GM12878 (cell line): ENCODE measurements at regions not wholly inside any gene's neighbourhood (a gene's known extent, or its start where the extent isn't known, plus 50 kb on each side); places are given as distances from the start of the nearest gene placed in this dataset.

Experiments used
- ATAC-seq: fragments of 200-7000 bp; cut with Tn5 transposase; 3 replicates; pipeline ENCODE4 v1.9.1; 2020; ENCODE audit warnings: mild to moderate bottlenecking, moderate library complexity
- BruUV-seq: library from RNA; stranded (reverse); fragments of 400-500 nt; replicated peaks from 2 replicates; lab custom pipeline; 2021; lab: Mats Ljungman, UMichigan
- CTCF ChIA-PET: fragments of 300-600 bp; sonication (Branson Sonifier 250); formaldehyde crosslinking; extraction: SDS; loops from one replicate; lab custom pipeline; 2021; ENCODE audit warnings: inconsistent platforms; lab: Yijun Ruan, JAX
- POLR2A ChIA-PET: fragments of 350-600 bp; formaldehyde crosslinking; extraction: SDS; loops from one replicate; lab custom pipeline; 2021; ENCODE audit warnings: inconsistent platforms; lab: Charles Lee
- RAD21 ChIA-PET: fragments of 300-600 bp; sonication (Branson Sonifier 250); formaldehyde crosslinking; loops from one replicate; lab custom pipeline; 2023; ENCODE audit warnings: antibody characterized with exemption; ENCODE audit not compliant: unreplicated experiment; lab: Charles Lee
- SMC1A ChIA-PET: fragments of 300-600 bp; sonication (Branson Sonifier 250); formaldehyde crosslinking; loops from one replicate; lab custom pipeline; 2023; ENCODE audit not compliant: unreplicated experiment, uncharacterized antibody; lab: Charles Lee
- DNase-seq: peaks from one replicate; pipeline ENCODE4 v3.0.0-alpha.2; 2011; ENCODE audit warnings: low read depth, low spot score
- FAIRE-seq: peaks from 3 replicates; lab custom pipeline; 2011; peaks lifted over from hg19 to GRCh38; lab: Jason Lieb, UNC
- H2AFZ ChIP-seq: 2 replicates; pipeline ENCODE4 v1.6.0; 2011; ENCODE audit warnings: low read depth, low read length, control low read depth; ENCODE audit not compliant: control insufficient read depth
- H3K27ac ChIP-seq: 2 replicates; pipeline ENCODE4 v1.5.1; 2011; ENCODE audit warnings: control low read depth; ENCODE audit not compliant: control insufficient read depth, insufficient read depth
- H3K27me3 ChIP-seq, 2 experiments: replicated peaks in 1 of 2; 2 replicates each; pipeline versions ENCODE4 v1.6.0 to v1.6.1; 2011; ENCODE audit warnings: low read length in 1 of 2; ENCODE audit not compliant: control insufficient read depth in 2 of 2, insufficient read depth in 2 of 2
- H3K36me3 ChIP-seq, 2 experiments: 2 replicates each; pipeline ENCODE4 v1.5.1; 2011; ENCODE audit warnings: low read length in 1 of 2; ENCODE audit not compliant: control insufficient read depth in 2 of 2, insufficient read depth in 2 of 2
- H3K4me1 ChIP-seq: 2 replicates; pipeline ENCODE4 v1.6.1; 2011; ENCODE audit warnings: mild to moderate bottlenecking, low read length, moderate library complexity, mixed read lengths; ENCODE audit not compliant: control insufficient read depth, insufficient read depth
- H3K4me2 ChIP-seq: 2 replicates; pipeline ENCODE4 v1.6.0; 2011; ENCODE audit warnings: control low read depth; ENCODE audit not compliant: control insufficient read depth, insufficient read depth
- H3K4me3 ChIP-seq: fragments of 200-600 bp; sonication (generic); 2 replicates; pipeline ENCODE4 v1.5.1; 2016
- H3K79me2 ChIP-seq: 2 replicates; pipeline ENCODE4 v1.6.0; 2011; ENCODE audit warnings: low read length; ENCODE audit not compliant: control insufficient read depth, insufficient read depth
- H3K9ac ChIP-seq: 2 replicates; pipeline ENCODE4 v1.8.0; 2011; ENCODE audit warnings: low read length, control low read depth, mixed read lengths; ENCODE audit not compliant: control insufficient read depth, insufficient read depth
- H3K9me3 ChIP-seq: replicated peaks from 3 replicates; pipeline ENCODE4 v1.5.1; 2011; ENCODE audit warnings: mild to moderate bottlenecking, low read length; ENCODE audit not compliant: control insufficient read depth, insufficient read depth
- H4K20me1 ChIP-seq: 2 replicates; pipeline ENCODE4 v1.6.0; 2011; ENCODE audit not compliant: control insufficient read depth, insufficient read depth
- ATF3 ChIP-seq: IDR thresholded peaks from 2 replicates; pipeline ENCODE4 v1.6.1; 2011; ENCODE audit warnings: low read depth, mild to moderate bottlenecking, low read length, moderate library complexity, borderline replicate concordance; ENCODE audit errors: extremely low read depth
- ATF7 ChIP-seq: fragments of 450-650 bp; IDR thresholded peaks from 2 replicates; pipeline ENCODE4 v1.6.1; 2016; ENCODE audit warnings: low read depth, mild to moderate bottlenecking
- BCL3 ChIP-seq: IDR thresholded peaks from 2 replicates; pipeline ENCODE4 v1.6.1; 2011; ENCODE audit warnings: borderline replicate concordance, low read depth, mild to moderate bottlenecking, moderate library complexity, low read length; ENCODE audit not compliant: insufficient read depth, poor library complexity, severe bottlenecking
- BMI1 ChIP-seq: fragments of 450-650 bp; IDR thresholded peaks from 2 replicates; pipeline ENCODE4 v1.6.1; 2016; ENCODE audit warnings: mild to moderate bottlenecking, moderate library complexity, borderline replicate concordance
- CEBPB ChIP-seq, 2 experiments: fragments of 150-350 bp in 1 of 2; IDR thresholded peaks; 2 replicates each; pipeline ENCODE4 v1.6.1; 2012 to 2014; ENCODE audit warnings: low read depth in 2 of 2, low read length in 2 of 2, borderline replicate concordance in 1 of 2, inconsistent platforms in 1 of 2
- CREM ChIP-seq: IDR thresholded peaks from 2 replicates; pipeline ENCODE4 v1.6.1; 2014; ENCODE audit warnings: antibody characterized with exemption, low read depth
- EED ChIP-seq: sonication (generic); IDR thresholded peaks from 2 replicates; pipeline ENCODE4 v1.6.1; 2016; ENCODE audit warnings: antibody characterized with exemption, low read depth
- JUNB ChIP-seq: IDR thresholded peaks from 2 replicates; pipeline ENCODE4 v1.6.1; 2016; ENCODE audit warnings: antibody characterized with exemption, mild to moderate bottlenecking
- NR2F1 ChIP-seq: fragments of 450-650 bp; conservative IDR thresholded peaks from 2 replicates; pipeline ENCODE4 v1.6.1; 2017; ENCODE audit warnings: mild to moderate bottlenecking
- PKNOX1 ChIP-seq: fragments of 450-650 bp; IDR thresholded peaks from 2 replicates; pipeline ENCODE4 v1.6.1; 2016; ENCODE audit warnings: mild to moderate bottlenecking
- POLR2AphosphoS5 ChIP-seq: IDR thresholded peaks from 2 replicates; pipeline ENCODE4 v1.6.1; 2011; ENCODE audit warnings: mild to moderate bottlenecking, low read length, inconsistent platforms
- SMAD1 ChIP-seq: fragments of 450-650 bp; IDR thresholded peaks from 2 replicates; pipeline ENCODE4 v1.6.1; 2018; ENCODE audit warnings: mild to moderate bottlenecking, low read depth; ENCODE audit not compliant: partially characterized antibody
- SPI1 ChIP-seq: IDR thresholded peaks from 2 replicates; pipeline ENCODE4 v1.6.1; 2011; ENCODE audit warnings: low read depth, mild to moderate bottlenecking, low read length, moderate library complexity, borderline replicate concordance; ENCODE audit not compliant: insufficient read depth
- STAT1 ChIP-seq: fragments of 450-650 bp; conservative IDR thresholded peaks from 2 replicates; pipeline ENCODE4 v1.6.1; 2014; ENCODE audit warnings: antibody characterized with exemption, mild to moderate bottlenecking
- SUZ12 ChIP-seq: fragments of 200-600 bp; sonication (generic); IDR thresholded peaks from one replicate; pipeline ENCODE4 v1.6.1; 2018; ENCODE audit warnings: antibody characterized with exemption, mild to moderate bottlenecking; ENCODE audit not compliant: unreplicated experiment
- TCF7 ChIP-seq: IDR thresholded peaks from 2 replicates; pipeline ENCODE4 v1.6.1; 2014; ENCODE audit warnings: antibody characterized with exemption, borderline replicate concordance
- ZBTB33 ChIP-seq: fragments of 450-650 bp; IDR thresholded peaks from 2 replicates; pipeline ENCODE4 v1.6.1; 2017; ENCODE audit warnings: mild to moderate bottlenecking
- WGBS: methylation state at CpG from one replicate; pipeline ENCODE4 v1.1.6; 2016; ENCODE audit warnings: low lambda C conversion rate; ENCODE audit not compliant: insufficient replicate concordance, insufficient coverage; ENCODE audit errors: missing lambda C conversion rate; 5-methylcytosine and 5-hydroxymethylcytosine counted together
- in situ Hi-C: fragments of 300-500 bp; cut with MboI; formaldehyde crosslinking; loops from 9 replicates; pipeline ENCODE4 v1.14.3; 2018; ENCODE audit warnings: mixed read lengths
- intact Hi-C: fragments of 100-400 bp; cut with micrococcal nuclease; formaldehyde crosslinking; loops from one replicate; pipeline ENCODE4 v1.14.2; 2022; ENCODE audit not compliant: unreplicated experiment

- no peak for TF ChIP-seq NR2F1
- no peak for TF ChIP-seq EED
- TF ChIP-seq POLR2AphosphoS5, result no peak
- TF ChIP-seq BMI1, result no peak
- TF ChIP-seq SUZ12, result no peak
Observed at GRCh38 chr3:167167491-167167890, 212.6 kb downstream of the ZBBX start (continued).

- no peaks in the 10 kb centered on the region for H3K4me1 ChIP-seq
- in situ Hi-C loops (no loop called here), intact Hi-C loops (no loop called here)
- no peak for DNase-seq
- H2AFZ ChIP-seq, result no peak overlapping the region
- H3K9me3 ChIP-seq, result no peaks in the 10 kb centered on the region
- no peaks in the 10 kb centered on the region for H3K36me3 ChIP-seq
- H3K79me2 ChIP-seq, result no peaks in the 10 kb centered on the region
- CTCF ChIA-PET, result no interaction called here
- POLR2A ChIA-PET, result no interaction called here
- H3K4me2 ChIP-seq, result no peak overlapping the region
- no peaks in the 10 kb centered on the region for H4K20me1 ChIP-seq
- FAIRE-seq, result no peak
- H3K4me3 ChIP-seq, result no peak overlapping the region
- H3K27ac ChIP-seq, result no peak overlapping the region
- 45% methylated on average over 4 of the region's 4 CpGs for WGBS
- no TSS peak for BruUV-seq
- SMC1A ChIA-PET, result interaction anchor here (1.1 kb wide), 1 partner anchor 8 kb away, joined by 3 read pairs; no protein-coding TSS in a partner anchor
- no peak overlapping the region for H3K9ac ChIP-seq
- RAD21 ChIA-PET, result no interaction called here
- no peak for ATAC-seq
- H3K27me3 ChIP-seq, result no peaks in the 10 kb centered on the region
- TF ChIP-seq CEBPB (IDR thresholded peaks at IDR 0.05; ENCODE audit: borderline replicate concordance in 1 of 2, low read depth in 2 of 2, low read length in 2 of 2) (no peak), CREM (no peak), SPI1 (no peak), JUNB (no peak), STAT1 (no peak), ATF7 (no peak), ZBTB33 (no peak), PKNOX1 (no peak), BCL3 (no peak), SMAD1 (no peak), ATF3 (no peak), TCF7 (no peak)
Observed at GRCh38 chr3:167166594-167167253, 213.4 kb downstream of the ZBBX start.
